ENCODE measurements at regions not wholly inside any gene's neighbourhood (a gene's known extent, or its start where the extent isn't known, plus 50 kb on each side); places are given as distances from the start of the nearest gene placed in this dataset.
A peak's percentile ranks its signal among the peaks of the same experiment; 100 is the strongest.

DNA sequence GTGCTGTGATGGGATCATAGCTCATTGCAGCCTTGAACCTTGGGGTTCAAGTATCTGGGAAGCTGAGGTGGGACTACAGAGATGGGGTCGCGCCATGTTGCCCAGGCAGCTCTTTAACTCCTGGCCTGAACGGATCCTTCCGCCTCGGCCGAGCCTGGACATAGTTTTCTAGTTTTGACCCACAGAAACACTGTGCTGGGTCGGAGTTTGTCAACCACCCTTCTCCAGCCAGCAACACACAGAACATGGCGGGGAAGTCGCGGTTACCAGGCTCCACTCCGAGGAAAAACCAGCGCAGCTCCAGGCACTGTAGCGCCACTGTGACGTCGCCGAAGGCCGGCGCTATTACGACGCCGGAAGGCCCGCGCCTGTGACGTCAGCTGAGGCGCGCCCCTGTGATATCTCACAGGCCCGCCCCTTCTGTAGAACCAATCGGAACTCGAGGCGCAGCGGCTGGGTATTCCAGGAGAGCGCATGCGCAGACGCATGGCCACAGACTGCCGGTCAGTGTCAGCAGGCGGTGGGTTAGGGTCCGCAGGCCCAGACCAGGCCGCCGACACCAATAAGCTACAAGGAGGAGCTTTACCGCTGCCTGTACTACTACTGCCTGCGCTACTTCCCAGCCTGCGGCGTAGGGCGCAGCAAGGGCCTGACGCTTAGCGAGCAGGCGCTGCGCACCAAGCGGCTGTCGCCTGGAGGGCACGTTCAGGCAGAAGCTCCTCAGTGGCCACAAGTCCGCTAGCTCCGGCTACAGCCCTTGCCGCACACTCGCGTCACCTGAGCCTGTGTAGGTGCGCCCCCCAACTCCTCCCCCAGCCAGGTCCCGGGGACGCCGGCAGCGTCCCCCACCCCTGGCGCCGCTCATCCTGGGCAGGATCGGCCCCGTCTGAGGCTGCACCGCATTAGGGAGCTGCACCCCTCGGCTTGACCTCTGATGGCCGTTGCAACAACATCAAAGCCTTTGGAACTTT lies 135.2 kb upstream of the KCTD7 start:
- Histone ChIP-seq H3K4me1 (ENCODE audit: control insufficient read depth, insufficient read depth, low read length) (peaks cover 2% of the 10 kb centered on the region; the same call in 1 of the 2 replicates), H3K4me3 (ENCODE audit: insufficient read depth, low read depth, low read length) (peak overlapping the region; percentile 72), H3K9me3 (ENCODE audit: control insufficient read depth, insufficient read depth, low read length) (no peaks in the 10 kb centered on the region), H3K56ac (ENCODE audit: extremely low read depth, insufficient read depth, low read length) (peak overlapping the region; percentile 82), H2AK9ac (replicated peaks; ENCODE audit: low read depth, low read length, poor library complexity) (peak overlapping the region; percentile 93), H2BK5ac (ENCODE audit: low read depth, low read length, poor library complexity, severe bottlenecking) (peak overlapping the region; percentile 80), H3K4ac (ENCODE audit: low read depth, low read length) (peak overlapping the region; percentile 93), H2AK5ac (ENCODE audit: low read depth, low read length) (peak overlapping the region; percentile 92), H2BK15ac (ENCODE audit: low read depth, low read length) (peak overlapping the region; percentile 20; the same call in 1 of the 3 replicates), H3K4me2 (ENCODE audit: low read depth, low read length) (peak overlapping the region; percentile 86), H4K8ac (ENCODE audit: low read depth in 2 of 2, low read length in 2 of 2) (peak overlapping the region; percentile 97 to 99), H2AFZ (replicated peaks; ENCODE audit: low read length, poor library complexity) (peak overlapping the region; percentile 94), H2BK120ac (ENCODE audit: low read depth, low read length) (peak overlapping the region; percentile 75; the same call in 1 of the 2 replicates), H3K23ac (ENCODE audit: low read depth, low read length) (peak overlapping the region; percentile 86; the same call in 1 of the 2 replicates), H3K9me1 (ENCODE audit: insufficient read depth, low read length) (no peaks in the 10 kb centered on the region), H4K5ac (ENCODE audit: low read depth, low read length) (peak overlapping the region; percentile 86), H4K20me1 (ENCODE audit: insufficient read depth, low read length) (no peaks in the 10 kb centered on the region), H3K18ac (ENCODE audit: low read depth, low read length) (peak overlapping the region; percentile 70), H4K91ac (ENCODE audit: insufficient read depth, low read depth, low read length) (peak overlapping the region; percentile 84), H3K14ac (replicated peaks; ENCODE audit: low read depth, low read length) (peak overlapping the region; percentile 92), H3K79me1 (ENCODE audit: low read depth in 1 of 2, low read length in 2 of 2) (peaks cover 7 to 14% of the 10 kb centered on the region in 2 experiments; a peak in 2 of 4 replicates), H2BK20ac (ENCODE audit: low read depth, low read length) (no peak overlapping the region), H3K9ac (ENCODE audit: low read depth, low read length) (peak overlapping the region; percentile 92), H3K27me3 (ENCODE audit: control insufficient read depth, insufficient read depth, low read length) (no peaks in the 10 kb centered on the region), H3K27ac (ENCODE audit: insufficient read depth, low read length) (peak overlapping the region; percentile 89), H3K36me3 (ENCODE audit: control insufficient read depth, insufficient read depth, low read length) (no peaks in the 10 kb centered on the region)
- DNase-seq: peak; percentile 97
- in situ Hi-C loops (cut with MboI; ENCODE audit: low sequenced_read_pairs) (no loop called here), intact Hi-C loops (cut with micrococcal nuclease) (loop anchor here (2.0 kb wide), 1 partner anchor 167 kb away; no protein-coding TSS in a partner anchor), dilution Hi-C loops (cut with HindIII; ENCODE audit: low sequenced_read_pairs, unreplicated experiment) (no loop called here)
- ChIA-PET POLR2A (ENCODE audit: unreplicated experiment) (interaction anchor here (0.6 to 0.9 kb wide), 3 partner anchors 13 to 457 kb away, joined by 3 to 5 read pairs (median 3); no protein-coding TSS in a partner anchor), CTCF (interaction anchor here (0.6 kb wide), 1 partner anchor 534 kb away, joined by 3 read pairs; no protein-coding TSS in a partner anchor)
- TF ChIP-seq SMC3 (IDR thresholded peaks at IDR 0.05; ENCODE audit: low read depth, low read length) (no peak), CHD1 (IDR thresholded peaks at IDR 0.05; ENCODE audit: low read depth, low read length) (no peak), RAD21 (IDR thresholded peaks at IDR 0.05; ENCODE audit: low read length) (peak; percentile 27; the same call in 1 of the 2 replicates), POLR2A (IDR thresholded peaks at IDR 0.05; ENCODE audit: low read depth, low read length) (peak; percentile 80)
- TF ChIP-seq, protein P1, sequence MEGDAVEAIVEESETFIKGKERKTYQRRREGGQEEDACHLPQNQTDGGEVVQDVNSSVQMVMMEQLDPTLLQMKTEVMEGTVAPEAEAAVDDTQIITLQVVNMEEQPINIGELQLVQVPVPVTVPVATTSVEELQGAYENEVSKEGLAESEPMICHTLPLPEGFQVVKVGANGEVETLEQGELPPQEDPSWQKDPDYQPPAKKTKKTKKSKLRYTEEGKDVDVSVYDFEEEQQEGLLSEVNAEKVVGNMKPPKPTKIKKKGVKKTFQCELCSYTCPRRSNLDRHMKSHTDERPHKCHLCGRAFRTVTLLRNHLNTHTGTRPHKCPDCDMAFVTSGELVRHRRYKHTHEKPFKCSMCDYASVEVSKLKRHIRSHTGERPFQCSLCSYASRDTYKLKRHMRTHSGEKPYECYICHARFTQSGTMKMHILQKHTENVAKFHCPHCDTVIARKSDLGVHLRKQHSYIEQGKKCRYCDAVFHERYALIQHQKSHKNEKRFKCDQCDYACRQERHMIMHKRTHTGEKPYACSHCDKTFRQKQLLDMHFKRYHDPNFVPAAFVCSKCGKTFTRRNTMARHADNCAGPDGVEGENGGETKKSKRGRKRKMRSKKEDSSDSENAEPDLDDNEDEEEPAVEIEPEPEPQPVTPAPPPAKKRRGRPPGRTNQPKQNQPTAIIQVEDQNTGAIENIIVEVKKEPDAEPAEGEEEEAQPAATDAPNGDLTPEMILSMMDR (conservative IDR thresholded peaks at IDR 0.05; ENCODE audit: low read depth, low read length): no peak
- WGBS, 2 experiments (ENCODE audit: extremely low coverage in 2 of 2, insufficient read length in 1 of 2): 1% methylated on average over 26 of the region's 68 CpGs; no CpG with 5 or more reads in 1 of the 2 experiments
- ATAC-seq (ENCODE audit: low read depth): peak; percentile 97
- no TSS peak for BruUV-seq (replicated peaks)
